ENCODE measurements at regions not wholly inside any gene's neighbourhood (a gene's known extent, or its start where the extent isn't known, plus 50 kb on each side); places are given as distances from the start of the nearest gene placed in this dataset.
A peak's percentile ranks its signal among the peaks of the same experiment; 100 is the strongest.

DNA sequence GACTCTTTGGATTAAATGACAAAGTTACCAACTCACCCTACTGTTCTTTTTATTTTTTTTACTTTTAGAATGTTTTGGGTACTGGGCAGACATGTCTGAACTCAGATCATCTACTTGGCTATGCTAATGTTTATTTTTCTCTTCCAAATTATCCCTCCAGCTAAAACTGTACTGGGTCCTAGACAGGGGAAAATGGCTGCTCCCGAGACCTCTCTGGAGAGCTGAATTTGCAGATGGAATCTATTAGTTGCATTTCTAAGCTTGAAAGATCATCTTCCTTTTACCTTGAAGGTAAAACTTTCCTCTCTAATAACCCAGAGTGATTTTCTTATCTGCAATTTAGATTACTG is 197.5 kb upstream of the SEMA6A start:
- Histone ChIP-seq H3K4me1 (ENCODE audit: insufficient read depth, low read length) (peaks cover 13% of the 10 kb centered on the region), H2BK20ac (ENCODE audit: low read depth, low read length, poor library complexity, severe bottlenecking) (no peak overlapping the region), H3K56ac (ENCODE audit: insufficient read length, low read depth, low read length) (no peak overlapping the region), H3K4me2 (ENCODE audit: insufficient read depth, insufficient read length, low read length) (no peak overlapping the region), H3T11ph (ENCODE audit: low read length) (no peak overlapping the region), H3K27ac (ENCODE audit: insufficient read length, low read depth, low read length) (no peak overlapping the region), H2BK12ac (ENCODE audit: insufficient read length, low read depth, low read length) (no peak overlapping the region), H4K20me1 (ENCODE audit: control insufficient read depth, insufficient read depth, insufficient read length) (no peaks in the 10 kb centered on the region), H2BK5ac (ENCODE audit: insufficient read length, low read length) (no peak overlapping the region), H2BK15ac (ENCODE audit: low read depth, low read length) (no peak overlapping the region), H3K79me1 (ENCODE audit: insufficient read depth, low read depth, low read length, poor library complexity, severe bottlenecking) (no peaks in the 10 kb centered on the region), H3K18ac (ENCODE audit: insufficient read length, low read depth, low read length) (no peak overlapping the region), H3K23ac (ENCODE audit: insufficient read length, low read depth, low read length) (no peak overlapping the region), H2AK5ac (ENCODE audit: insufficient read length, low read length) (no peak overlapping the region), H2BK120ac (ENCODE audit: low read depth, low read length, poor library complexity, severe bottlenecking) (no peak overlapping the region), H3K4ac (ENCODE audit: low read depth, low read length) (no peak overlapping the region), H3K9ac (ENCODE audit: extremely low read depth, insufficient read length, low read length) (no peak overlapping the region), H3K27me3 (ENCODE audit: insufficient read depth, low read length) (no peaks in the 10 kb centered on the region), H2AFZ (ENCODE audit: low read length) (no peak overlapping the region), H3K9me3 (ENCODE audit: control insufficient read depth, low read depth, low read length) (no peaks in the 10 kb centered on the region), H4K91ac (ENCODE audit: insufficient read length, low read depth, low read length) (no peak overlapping the region), H4K8ac (replicated peaks; ENCODE audit: insufficient read length, low read depth, low read length) (no peak overlapping the region), H4K5ac (ENCODE audit: insufficient read length, low read depth, low read length) (no peak overlapping the region), H3K79me2 (ENCODE audit: insufficient read depth, low read length) (no peaks in the 10 kb centered on the region), H3K14ac (ENCODE audit: insufficient read depth, low read length) (no peak overlapping the region), H3K23me2 (ENCODE audit: insufficient read length, low read depth, low read length, poor library complexity, severe bottlenecking) (no peaks in the 10 kb centered on the region)
- no peak overlapping the region for H3K4me3 Mint-ChIP-seq
- no peaks in the 10 kb centered on the region for H3K9me3 Mint-ChIP-seq
- 0 out of 7 replicates have a peak, but pooled peaks cover 0 to 2% (median 0%) of the 10 kb centered on the region in 3 experiments for H3K36me3 Mint-ChIP-seq (ENCODE audit: insufficient read depth in 1 of 3, low read depth in 3 of 3)
- TF ChIP-seq, protein P1, sequence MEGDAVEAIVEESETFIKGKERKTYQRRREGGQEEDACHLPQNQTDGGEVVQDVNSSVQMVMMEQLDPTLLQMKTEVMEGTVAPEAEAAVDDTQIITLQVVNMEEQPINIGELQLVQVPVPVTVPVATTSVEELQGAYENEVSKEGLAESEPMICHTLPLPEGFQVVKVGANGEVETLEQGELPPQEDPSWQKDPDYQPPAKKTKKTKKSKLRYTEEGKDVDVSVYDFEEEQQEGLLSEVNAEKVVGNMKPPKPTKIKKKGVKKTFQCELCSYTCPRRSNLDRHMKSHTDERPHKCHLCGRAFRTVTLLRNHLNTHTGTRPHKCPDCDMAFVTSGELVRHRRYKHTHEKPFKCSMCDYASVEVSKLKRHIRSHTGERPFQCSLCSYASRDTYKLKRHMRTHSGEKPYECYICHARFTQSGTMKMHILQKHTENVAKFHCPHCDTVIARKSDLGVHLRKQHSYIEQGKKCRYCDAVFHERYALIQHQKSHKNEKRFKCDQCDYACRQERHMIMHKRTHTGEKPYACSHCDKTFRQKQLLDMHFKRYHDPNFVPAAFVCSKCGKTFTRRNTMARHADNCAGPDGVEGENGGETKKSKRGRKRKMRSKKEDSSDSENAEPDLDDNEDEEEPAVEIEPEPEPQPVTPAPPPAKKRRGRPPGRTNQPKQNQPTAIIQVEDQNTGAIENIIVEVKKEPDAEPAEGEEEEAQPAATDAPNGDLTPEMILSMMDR (conservative IDR thresholded peaks at IDR 0.05) = no peak
- no peaks in the 10 kb centered on the region for H3K27me3 Mint-ChIP-seq (ENCODE audit: low read depth)
- DNase-seq = no peak
- no CpG with 5 or more reads among the region's 1 CpG for WGBS (ENCODE audit: extremely low coverage, insufficient read length, low lambda C conversion rate)
- peaks cover 50 to 67% of the 10 kb centered on the region in 2 experiments for H3K4me1 Mint-ChIP-seq
- peak overlapping the region in 2 of 3 experiments; percentile 5 to 97; a peak in 2 of 7 replicates for H3K27ac Mint-ChIP-seq
